HG03354 (cell line): ENCODE measurements at regions not wholly inside any gene's neighbourhood (a gene's known extent, or its start where the extent isn't known, plus 50 kb on each side); places are given as distances from the start of the nearest gene placed in this dataset.
"Not testable (repeated sequence)": the region's sequence is repeated elsewhere in the genome, so short reads cannot be mapped to it uniquely, and the experiment has no call there.

Source experiments
- ATAC-seq: cut with Tn5 transposase; IDR thresholded peaks from one replicate; pipeline ENCODE4 v1.9.1; 2021; ENCODE audit warnings: mild to moderate bottlenecking; ENCODE audit not compliant: unreplicated experiment, poor library complexity, severe bottlenecking

- ATAC-seq: no peak
Measured at GRCh38 chr11:25593221-25593620, 738.7 kb upstream of the ANO3 start.

GRCh38 chr11:25596701-25597100, 735.2 kb upstream of the ANO3 start:
- ATAC-seq: no peak

GRCh38 chr11:25597696-25598095, 734.2 kb upstream of the ANO3 start:
- ATAC-seq: no peak

- no peak for ATAC-seq
Measured at GRCh38 chr11:25602149-25602548, 729.8 kb upstream of the ANO3 start.

GRCh38 chr11:25602959-25603358, 729.0 kb upstream of the ANO3 start:
- no peak for ATAC-seq

- no peak for ATAC-seq
Measured at GRCh38 chr11:25612806-25613205, 719.1 kb upstream of the ANO3 start.

- no peak for ATAC-seq
Measured at GRCh38 chr11:25613451-25613850, 718.5 kb upstream of the ANO3 start.

GRCh38 chr11:25613865-25614264, 718.1 kb upstream of the ANO3 start:
- ATAC-seq: no peak

- no peak for ATAC-seq
Measured at GRCh38 chr11:25615069-25615468, 716.9 kb upstream of the ANO3 start.

- no peak for ATAC-seq
Measured at GRCh38 chr11:25615841-25616240, 716.1 kb upstream of the ANO3 start.

GRCh38 chr11:25625094-25625493, 706.8 kb upstream of the ANO3 start:
- no peak for ATAC-seq

GRCh38 chr11:25628030-25628429, 703.9 kb upstream of the ANO3 start:
- no peak for ATAC-seq

- ATAC-seq: no peak
Measured at GRCh38 chr11:25633230-25633629, 698.7 kb upstream of the ANO3 start.

- not testable (repeated sequence) for ATAC-seq
Measured at GRCh38 chr11:25649220-25649619, 682.7 kb upstream of the ANO3 start.

GRCh38 chr11:25650319-25650718, 681.6 kb upstream of the ANO3 start:
- ATAC-seq: no peak

GRCh38 chr11:25655636-25656035, 676.3 kb upstream of the ANO3 start:
- no peak for ATAC-seq

GRCh38 chr11:25658916-25659315, 673.0 kb upstream of the ANO3 start:
- ATAC-seq: no peak

- no peak for ATAC-seq
Measured at GRCh38 chr11:25659706-25660105, 672.2 kb upstream of the ANO3 start.

- ATAC-seq: no peak
Measured at GRCh38 chr11:25667871-25668270, 664.1 kb upstream of the ANO3 start.

GRCh38 chr11:25691959-25692358, 640.0 kb upstream of the ANO3 start:
- ATAC-seq: no peak

GRCh38 chr11:25702417-25702816, 629.5 kb upstream of the ANO3 start:
- no peak for ATAC-seq

GRCh38 chr11:25710975-25711374, 621.0 kb upstream of the ANO3 start:
- no peak for ATAC-seq

GRCh38 chr11:25727944-25728343, 604.0 kb upstream of the ANO3 start:
- ATAC-seq: no peak
